Cardiac muscle cell (in vitro differentiated cells and primary cell): ENCODE measurements at regions not wholly inside any gene's neighbourhood (a gene's known extent, or its start where the extent isn't known, plus 50 kb on each side); places are given as distances from the start of the nearest gene placed in this dataset.

Experiments
- DNase-seq, 2 donors: peaks; one replicate each; pipeline versions ENCODE4 v3.0.0 to v3.0.0-alpha.2; 2010 to 2017; ENCODE audit warnings: low read depth in 1 of 2, low spot score in 1 of 2
- H3K27ac ChIP-seq: fragments of 200-600 bp; sonication (generic); 2 replicates; pipeline ENCODE4 v1.5.1; 2016
- H3K27me3 ChIP-seq: fragments of 200-600 bp; sonication (generic); 2 replicates; pipeline ENCODE4 v1.6.0; 2016; ENCODE audit warnings: control low read depth
- H3K36me3 ChIP-seq: fragments of 200-600 bp; sonication (generic); 2 replicates; pipeline ENCODE4 v1.5.1; 2016; ENCODE audit warnings: control low read depth
- H3K4me1 ChIP-seq: fragments of 200-600 bp; sonication (generic); 2 replicates; pipeline ENCODE4 v1.8.1; 2017; ENCODE audit warnings: low read depth, mild to moderate bottlenecking, mixed run types
- H3K4me3 ChIP-seq: fragments of 200-600 bp; sonication (generic); 2 replicates; pipeline ENCODE4 v1.5.1; 2016; ENCODE audit warnings: mild to moderate bottlenecking
- H3K9me3 ChIP-seq: fragments of 200-600 bp; sonication (generic); 2 replicates; pipeline ENCODE4 v1.5.1; 2017; ENCODE audit warnings: low read depth, mild to moderate bottlenecking, control low read depth
- TF ChIP-seq, protein P1 (sequence below): IDR thresholded peaks from 2 replicates; pipeline ENCODE4 v1.5.1; 2012; ENCODE audit warnings: low read depth, mild to moderate bottlenecking, low read length

DNA sequence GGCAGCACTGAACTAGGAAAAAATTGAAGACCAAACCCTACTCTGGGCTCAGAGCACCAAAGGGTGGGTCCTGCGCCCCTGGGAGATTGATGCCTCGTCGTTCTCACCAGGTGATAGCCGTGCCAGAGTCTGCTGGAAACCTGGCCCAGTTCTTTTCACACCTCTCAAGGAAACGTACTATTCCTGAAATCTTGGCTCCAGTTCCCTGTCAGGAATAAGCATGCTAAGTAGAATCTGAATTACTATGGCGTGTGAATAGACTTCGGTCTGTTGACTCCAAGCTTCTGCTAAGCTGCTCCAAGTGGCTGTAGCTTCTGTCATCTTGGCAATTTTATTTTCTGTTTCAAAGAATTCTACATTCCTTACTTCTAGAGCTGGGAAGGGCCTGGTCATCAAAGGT is 75.4 kb downstream of the MARCHF4 start:
- Histone ChIP-seq H3K36me3 (no peaks in the 10 kb centered on the region), H3K27ac (no peak overlapping the region), H3K4me1 (no peaks in the 10 kb centered on the region), H3K27me3 (no peaks in the 10 kb centered on the region), H3K9me3 (no peaks in the 10 kb centered on the region), H3K4me3 (no peak overlapping the region)
- TF ChIP-seq, protein P1, sequence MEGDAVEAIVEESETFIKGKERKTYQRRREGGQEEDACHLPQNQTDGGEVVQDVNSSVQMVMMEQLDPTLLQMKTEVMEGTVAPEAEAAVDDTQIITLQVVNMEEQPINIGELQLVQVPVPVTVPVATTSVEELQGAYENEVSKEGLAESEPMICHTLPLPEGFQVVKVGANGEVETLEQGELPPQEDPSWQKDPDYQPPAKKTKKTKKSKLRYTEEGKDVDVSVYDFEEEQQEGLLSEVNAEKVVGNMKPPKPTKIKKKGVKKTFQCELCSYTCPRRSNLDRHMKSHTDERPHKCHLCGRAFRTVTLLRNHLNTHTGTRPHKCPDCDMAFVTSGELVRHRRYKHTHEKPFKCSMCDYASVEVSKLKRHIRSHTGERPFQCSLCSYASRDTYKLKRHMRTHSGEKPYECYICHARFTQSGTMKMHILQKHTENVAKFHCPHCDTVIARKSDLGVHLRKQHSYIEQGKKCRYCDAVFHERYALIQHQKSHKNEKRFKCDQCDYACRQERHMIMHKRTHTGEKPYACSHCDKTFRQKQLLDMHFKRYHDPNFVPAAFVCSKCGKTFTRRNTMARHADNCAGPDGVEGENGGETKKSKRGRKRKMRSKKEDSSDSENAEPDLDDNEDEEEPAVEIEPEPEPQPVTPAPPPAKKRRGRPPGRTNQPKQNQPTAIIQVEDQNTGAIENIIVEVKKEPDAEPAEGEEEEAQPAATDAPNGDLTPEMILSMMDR: no peak
- no peak for DNase-seq

DNA sequence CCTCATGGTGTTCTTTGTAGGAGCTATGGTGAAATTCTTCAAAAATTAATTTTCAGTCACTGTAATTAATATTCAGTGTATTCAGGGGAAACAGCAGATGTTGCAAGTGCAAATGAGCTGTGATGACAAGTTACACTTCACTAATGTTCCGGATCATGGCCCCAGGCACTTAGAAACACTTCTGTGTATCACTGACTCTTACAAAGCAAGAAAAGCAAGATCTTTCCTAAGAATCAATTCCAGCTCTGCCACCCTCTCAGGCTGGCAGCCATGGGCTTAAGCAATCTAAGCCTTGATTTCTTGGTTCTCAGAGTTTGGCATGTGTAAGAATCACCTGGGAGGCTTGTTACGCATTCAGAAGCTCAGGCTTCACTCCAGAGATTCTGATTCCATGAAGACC is 78.0 kb downstream of the MARCHF4 start:
- Histone ChIP-seq H3K36me3 (no peaks in the 10 kb centered on the region), H3K27ac (no peak overlapping the region), H3K4me3 (no peak overlapping the region), H3K9me3 (no peaks in the 10 kb centered on the region), H3K4me1 (no peaks in the 10 kb centered on the region), H3K27me3 (no peaks in the 10 kb centered on the region)
- TF ChIP-seq, protein P1: no peak
- no peak for DNase-seq

DNA sequence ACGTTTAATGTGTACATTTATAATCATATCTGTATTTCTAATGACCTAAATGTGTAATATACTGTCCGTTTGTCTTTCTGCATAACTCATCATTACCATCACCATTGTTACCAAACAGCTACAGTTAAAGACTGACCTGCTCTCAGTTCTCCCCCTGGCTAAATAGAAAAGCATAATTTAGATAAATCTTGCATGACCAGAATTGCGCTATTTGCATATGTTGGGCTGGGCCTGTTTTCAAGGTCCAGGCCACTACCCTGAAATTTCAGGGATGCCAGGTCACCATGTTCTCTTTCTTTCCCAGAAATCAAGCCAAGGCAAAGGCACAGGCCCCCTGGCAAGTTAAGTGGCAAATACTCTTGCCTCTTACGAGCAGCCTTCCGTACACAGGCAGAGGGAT is 78.4 kb downstream of the MARCHF4 start:
- Histone ChIP-seq H3K36me3 (no peaks in the 10 kb centered on the region), H3K27ac (no peak overlapping the region), H3K27me3 (no peaks in the 10 kb centered on the region), H3K4me3 (no peak overlapping the region), H3K4me1 (no peaks in the 10 kb centered on the region), H3K9me3 (no peaks in the 10 kb centered on the region)
- no peak for DNase-seq
- TF ChIP-seq, protein P1: no peak

DNA sequence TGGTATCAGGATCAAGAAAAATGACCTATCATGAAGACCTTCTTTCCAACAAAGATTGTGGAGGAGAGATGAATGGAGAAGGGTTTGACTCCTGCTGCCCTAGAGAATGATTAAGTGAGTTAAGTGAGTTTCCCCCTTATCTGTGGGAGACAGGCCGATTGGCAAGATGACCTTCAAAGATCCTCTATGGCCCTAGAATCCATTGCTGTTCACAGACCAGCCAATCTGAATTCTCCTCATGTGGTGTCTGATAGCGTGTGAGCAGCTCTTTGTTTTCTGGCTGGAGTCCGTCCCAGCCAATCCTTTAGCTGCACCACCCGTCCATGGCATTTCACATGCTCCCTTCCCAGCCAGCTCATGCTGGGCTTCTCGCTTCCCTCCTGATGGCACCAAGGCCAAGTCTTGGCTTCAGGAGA is 79.4 kb downstream of the MARCHF4 start:
- H3K36me3 ChIP-seq: no peaks in the 10 kb centered on the region
- DNase-seq: no peak
- H3K4me3 ChIP-seq: no peak overlapping the region
- TF ChIP-seq, protein P1: no peak
- H3K27ac ChIP-seq: no peak overlapping the region
- H3K27me3 ChIP-seq: no peaks in the 10 kb centered on the region
- no peaks in the 10 kb centered on the region for H3K4me1 ChIP-seq
- no peaks in the 10 kb centered on the region for H3K9me3 ChIP-seq

DNA sequence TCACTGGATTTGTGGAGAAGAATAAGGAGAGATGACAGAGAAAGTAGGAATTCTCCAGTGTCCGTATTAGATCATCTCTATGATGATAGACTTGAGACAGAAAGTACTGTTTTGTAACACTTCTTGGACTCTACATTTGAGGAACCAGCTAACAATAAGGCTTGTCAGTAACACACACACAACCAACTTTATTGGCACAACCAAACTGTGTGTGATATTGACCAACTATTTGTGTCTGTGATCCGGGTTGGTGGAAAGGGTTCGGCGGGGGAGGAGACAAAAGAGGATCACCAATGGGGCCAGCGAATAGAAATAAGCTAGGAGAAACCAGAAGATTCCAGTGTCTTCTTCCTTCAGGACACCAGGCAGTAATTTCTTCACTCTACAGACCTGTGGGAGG is 79.8 kb downstream of the MARCHF4 start:
- no peak overlapping the region for H3K27ac ChIP-seq
- no peaks in the 10 kb centered on the region for H3K27me3 ChIP-seq
- no peaks in the 10 kb centered on the region for H3K4me1 ChIP-seq
- no peak overlapping the region for H3K4me3 ChIP-seq
- no peaks in the 10 kb centered on the region for H3K9me3 ChIP-seq
- TF ChIP-seq, protein P1: no peak
- H3K36me3 ChIP-seq: no peaks in the 10 kb centered on the region
- DNase-seq: no peak

DNA sequence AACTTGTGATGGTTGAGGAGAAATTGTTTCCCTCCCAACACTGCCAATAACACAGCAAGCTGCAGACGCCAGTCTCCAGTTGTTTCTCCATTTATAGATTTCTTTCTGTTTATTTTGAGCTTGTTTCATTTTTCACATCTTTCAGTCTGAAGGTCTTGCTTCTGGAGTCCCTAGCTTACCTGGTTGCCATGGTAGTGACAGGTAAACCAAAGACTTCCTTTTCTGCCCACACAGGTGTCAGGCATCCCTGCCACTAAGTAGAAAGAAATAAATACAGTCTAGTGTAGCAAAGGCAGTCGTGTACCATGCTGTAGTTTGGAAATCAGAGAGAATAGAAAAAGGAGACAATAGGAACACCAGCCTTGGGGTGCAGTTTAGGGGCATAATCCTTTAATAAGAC is 82.8 kb downstream of the MARCHF4 start:
- no peaks in the 10 kb centered on the region for H3K27me3 ChIP-seq
- TF ChIP-seq, protein P1: no peak
- H3K4me1 ChIP-seq: no peaks in the 10 kb centered on the region

More for the DNA sequence above, 82.8 kb downstream of the MARCHF4 start:
- Histone ChIP-seq H3K9me3 (no peaks in the 10 kb centered on the region), H3K27ac (no peak overlapping the region), H3K36me3 (no peaks in the 10 kb centered on the region), H3K4me3 (no peak overlapping the region)
- DNase-seq: no peak
